ENCODE measurements at regions not wholly inside any gene's neighbourhood (a gene's known extent, or its start where the extent isn't known, plus 50 kb on each side); places are given as distances from the start of the nearest gene placed in this dataset.

GRCh38 chr22:19574247-19574646, 50.0 kb upstream of the CLDN5 start:
- no peak for DNase-seq
- in situ Hi-C loops (cut with HindIII; ENCODE audit: low pct_ligation_motif_present, low pct_unique_long_range_greater_than_20kb, low sequenced_read_pairs): no loop called here

- in situ Hi-C loops (cut with HindIII; ENCODE audit: low pct_ligation_motif_present, low pct_unique_long_range_greater_than_20kb, low sequenced_read_pairs): no loop called here
- peak; percentile 46 for DNase-seq
Observed at GRCh38 chr22:19576460-19577421, 52.5 kb upstream of the CLDN5 start.

GRCh38 chr22:19577422-19577966, 53.3 kb upstream of the CLDN5 start:
- in situ Hi-C loops (cut with HindIII; ENCODE audit: low pct_ligation_motif_present, low pct_unique_long_range_greater_than_20kb, low sequenced_read_pairs): no loop called here
- no peak for DNase-seq

GRCh38 chr22:19578180-19579004, 54.2 kb upstream of the CLDN5 start:
- in situ Hi-C loops (cut with HindIII; ENCODE audit: low pct_ligation_motif_present, low pct_unique_long_range_greater_than_20kb, low sequenced_read_pairs): no loop called here
- DNase-seq: no peak

GRCh38 chr22:19579115-19579811, 55.1 kb upstream of the CLDN5 start:
- in situ Hi-C loops (cut with HindIII; ENCODE audit: low pct_ligation_motif_present, low pct_unique_long_range_greater_than_20kb, low sequenced_read_pairs): no loop called here
- no peak for DNase-seq

GRCh38 chr22:19579880-19580279, 55.7 kb upstream of the CLDN5 start:
- in situ Hi-C loops (cut with HindIII; ENCODE audit: low pct_ligation_motif_present, low pct_unique_long_range_greater_than_20kb, low sequenced_read_pairs): no loop called here
- no peak for DNase-seq

- in situ Hi-C loops (cut with HindIII; ENCODE audit: low pct_ligation_motif_present, low pct_unique_long_range_greater_than_20kb, low sequenced_read_pairs): no loop called here
Observed at GRCh38 chr22:19580291-19580890, 56.2 kb upstream of the CLDN5 start.

GRCh38 chr22:19582033-19582693, 58.0 kb upstream of the CLDN5 start:
- in situ Hi-C loops (cut with HindIII; ENCODE audit: low pct_ligation_motif_present, low pct_unique_long_range_greater_than_20kb, low sequenced_read_pairs): no loop called here
- no peak for DNase-seq

More at GRCh38 chr22:19580291-19580890, 56.2 kb upstream of the CLDN5 start:
- DNase-seq: no peak

GRCh38 chr22:19586922-19587684, 62.9 kb upstream of the CLDN5 start:
- no peak for DNase-seq
- in situ Hi-C loops (cut with HindIII; ENCODE audit: low pct_ligation_motif_present, low pct_unique_long_range_greater_than_20kb, low sequenced_read_pairs): no loop called here

GRCh38 chr22:19590696-19591095, 66.5 kb upstream of the CLDN5 start:
- in situ Hi-C loops (cut with HindIII; ENCODE audit: low pct_ligation_motif_present, low pct_unique_long_range_greater_than_20kb, low sequenced_read_pairs): no loop called here
- no peak for DNase-seq

- no peak for DNase-seq
- in situ Hi-C loops (cut with HindIII; ENCODE audit: low pct_ligation_motif_present, low pct_unique_long_range_greater_than_20kb, low sequenced_read_pairs): no loop called here
Observed at GRCh38 chr22:19591568-19591967, 67.4 kb upstream of the CLDN5 start.

- in situ Hi-C loops (cut with HindIII; ENCODE audit: low pct_ligation_motif_present, low pct_unique_long_range_greater_than_20kb, low sequenced_read_pairs): no loop called here
- no peak for DNase-seq
Observed at GRCh38 chr22:19592464-19592863, 68.3 kb upstream of the CLDN5 start.

GRCh38 chr22:19593991-19594569, 69.9 kb upstream of the CLDN5 start:
- no peak for DNase-seq
- in situ Hi-C loops (cut with HindIII; ENCODE audit: low pct_ligation_motif_present, low pct_unique_long_range_greater_than_20kb, low sequenced_read_pairs): no loop called here

GRCh38 chr22:19595532-19595931, 71.3 kb upstream of the CLDN5 start:
- no peak for DNase-seq
- in situ Hi-C loops (cut with HindIII; ENCODE audit: low pct_ligation_motif_present, low pct_unique_long_range_greater_than_20kb, low sequenced_read_pairs): no loop called here

GRCh38 chr22:19596680-19597398, 72.6 kb upstream of the CLDN5 start:
- DNase-seq: no peak
- in situ Hi-C loops (cut with HindIII; ENCODE audit: low pct_ligation_motif_present, low pct_unique_long_range_greater_than_20kb, low sequenced_read_pairs): no loop called here

- no peak for DNase-seq
- in situ Hi-C loops (cut with HindIII; ENCODE audit: low pct_ligation_motif_present, low pct_unique_long_range_greater_than_20kb, low sequenced_read_pairs): no loop called here
Observed at GRCh38 chr22:19597399-19597735, 73.2 kb upstream of the CLDN5 start.

Data from ACHN (cell line).